ENCODE measurements at regions not wholly inside any gene's neighbourhood (a gene's known extent, or its start where the extent isn't known, plus 50 kb on each side); places are given as distances from the start of the nearest gene placed in this dataset.

DNA sequence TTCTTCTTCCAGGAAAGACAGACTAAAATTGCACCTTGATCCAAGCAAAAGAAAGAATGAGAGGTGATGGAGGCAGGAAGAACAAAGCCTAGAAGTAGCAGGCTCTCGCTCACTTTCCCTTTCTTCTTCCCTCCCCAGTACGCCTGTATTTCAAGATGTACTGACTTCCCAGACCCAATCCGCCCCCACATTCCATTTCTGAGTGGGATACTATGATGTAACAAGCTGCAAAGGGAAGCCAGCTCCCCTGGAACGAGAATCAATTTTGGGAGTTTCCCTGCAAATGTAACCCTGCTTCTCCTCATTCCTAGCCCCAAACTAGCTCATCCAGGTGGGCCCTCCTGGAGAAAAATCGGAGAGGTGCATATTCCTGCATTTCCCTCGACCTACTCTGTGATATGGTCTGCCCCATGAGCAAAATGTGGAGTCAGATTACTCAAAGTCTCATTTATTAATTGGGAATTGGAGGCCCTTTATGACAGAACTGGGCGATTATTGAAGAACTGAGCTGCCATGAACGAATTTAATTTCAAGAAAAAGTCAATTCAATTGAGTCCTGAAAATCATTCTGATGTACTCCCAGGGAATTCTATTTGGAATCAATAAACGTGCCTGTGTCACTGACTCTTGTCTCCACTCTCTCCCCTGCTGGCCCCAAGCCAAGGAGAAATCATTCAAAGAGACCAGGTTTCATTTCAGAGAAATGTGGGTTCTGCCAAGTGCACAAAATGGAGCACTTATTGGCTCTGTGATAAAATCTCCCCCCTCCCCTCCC lies 398.9 kb downstream of the SHISA9 start:
- no peaks in the 10 kb centered on the region; the same call in 1 of the 2 replicates for H3K27me3 ChIP-seq (ENCODE audit: low read length)
- H2AFZ ChIP-seq (ENCODE audit: low read length): no peak overlapping the region
- ATAC-seq (no peak), DNase-seq (no peak)
- no peak overlapping the region for H3K4me3 ChIP-seq (ENCODE audit: low read length)
- no peaks in the 10 kb centered on the region for H3K9me2 ChIP-seq (replicated peaks; ENCODE audit: low read length)
- H3F3A ChIP-seq (ENCODE audit: low read length, unreplicated experiment): no peaks in the 10 kb centered on the region
- H3K4me2 ChIP-seq (ENCODE audit: low read length): no peak overlapping the region
- no peaks in the 10 kb centered on the region for H3K9me3 ChIP-seq (ENCODE audit: low read length)
- H3K4me1 ChIP-seq (ENCODE audit: insufficient read depth, low read length): no peaks in the 10 kb centered on the region
- H3K36me3 ChIP-seq (ENCODE audit: low read depth, low read length): no peaks in the 10 kb centered on the region
- no peak overlapping the region for H3K27ac ChIP-seq (ENCODE audit: low read length)
- intact Hi-C loops (cut with micrococcal nuclease): no loop called here
- no peaks in the 10 kb centered on the region for H4K20me1 ChIP-seq (ENCODE audit: low read length)
- no TSS peak for BruUV-seq (replicated peaks)
- ChIA-PET CTCF (no interaction called here), POLR2A (ENCODE audit: unreplicated experiment) (no interaction called here)
- no peak overlapping the region for H3K9ac ChIP-seq (ENCODE audit: low read length)
- no peaks in the 10 kb centered on the region for H3K79me2 ChIP-seq (ENCODE audit: low read length)
- TF ChIP-seq, protein P1, sequence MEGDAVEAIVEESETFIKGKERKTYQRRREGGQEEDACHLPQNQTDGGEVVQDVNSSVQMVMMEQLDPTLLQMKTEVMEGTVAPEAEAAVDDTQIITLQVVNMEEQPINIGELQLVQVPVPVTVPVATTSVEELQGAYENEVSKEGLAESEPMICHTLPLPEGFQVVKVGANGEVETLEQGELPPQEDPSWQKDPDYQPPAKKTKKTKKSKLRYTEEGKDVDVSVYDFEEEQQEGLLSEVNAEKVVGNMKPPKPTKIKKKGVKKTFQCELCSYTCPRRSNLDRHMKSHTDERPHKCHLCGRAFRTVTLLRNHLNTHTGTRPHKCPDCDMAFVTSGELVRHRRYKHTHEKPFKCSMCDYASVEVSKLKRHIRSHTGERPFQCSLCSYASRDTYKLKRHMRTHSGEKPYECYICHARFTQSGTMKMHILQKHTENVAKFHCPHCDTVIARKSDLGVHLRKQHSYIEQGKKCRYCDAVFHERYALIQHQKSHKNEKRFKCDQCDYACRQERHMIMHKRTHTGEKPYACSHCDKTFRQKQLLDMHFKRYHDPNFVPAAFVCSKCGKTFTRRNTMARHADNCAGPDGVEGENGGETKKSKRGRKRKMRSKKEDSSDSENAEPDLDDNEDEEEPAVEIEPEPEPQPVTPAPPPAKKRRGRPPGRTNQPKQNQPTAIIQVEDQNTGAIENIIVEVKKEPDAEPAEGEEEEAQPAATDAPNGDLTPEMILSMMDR (conservative IDR thresholded peaks at IDR 0.05; ENCODE audit: low read depth, low read length): no peak
- TF ChIP-seq EZH2 (IDR thresholded peaks at IDR 0.05; ENCODE audit: low read length, unreplicated experiment): no peak
- TF ChIP-seq EZH2phosphoT487 (IDR thresholded peaks at IDR 0.05; ENCODE audit: borderline replicate concordance, low read length): no peak

DNA sequence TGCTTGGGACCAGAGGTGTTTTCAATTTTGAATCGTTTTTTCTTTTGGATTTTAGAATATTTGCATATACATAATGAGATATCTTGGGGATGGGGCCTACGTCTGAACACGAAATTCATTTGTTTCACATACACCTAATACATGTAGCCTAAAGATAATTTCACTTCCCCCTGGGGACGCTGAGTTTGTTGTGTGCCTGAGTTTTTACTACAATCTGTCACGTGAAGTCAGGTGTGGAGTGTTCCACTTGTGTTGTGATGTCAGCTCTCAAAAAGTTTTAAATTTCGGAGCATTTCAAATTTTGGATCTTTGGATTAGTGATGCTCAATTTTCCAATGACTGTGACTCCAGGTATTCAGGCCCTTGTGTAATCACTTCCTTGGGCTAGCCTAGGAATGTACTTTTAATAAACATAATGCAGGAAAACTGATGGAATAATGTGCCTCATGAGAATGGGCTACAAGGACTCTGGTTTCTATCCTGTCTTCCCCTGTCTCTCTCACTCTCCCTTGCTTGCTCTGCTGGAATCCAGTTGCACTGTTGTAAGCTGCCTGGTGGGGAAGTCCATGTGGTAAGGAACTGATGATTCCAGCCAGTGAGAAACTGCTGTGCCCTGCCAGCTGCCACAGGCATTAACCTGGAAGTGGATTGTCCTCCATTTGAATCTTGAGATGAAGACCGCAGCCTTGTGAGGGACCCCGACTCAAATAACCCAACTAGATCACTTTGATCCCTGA lies 403.8 kb downstream of the SHISA9 start:
- DNase-seq (no peak), ATAC-seq (no peak)
- no peak for TF ChIP-seq EZH2 (IDR thresholded peaks at IDR 0.05; ENCODE audit: low read length, unreplicated experiment)
- no peak for TF ChIP-seq EZH2phosphoT487 (IDR thresholded peaks at IDR 0.05; ENCODE audit: borderline replicate concordance, low read length)
- TF ChIP-seq, protein P1 (conservative IDR thresholded peaks at IDR 0.05; ENCODE audit: low read depth, low read length): no peak
- H3K79me2 ChIP-seq (ENCODE audit: low read length): no peaks in the 10 kb centered on the region
- intact Hi-C loops (cut with micrococcal nuclease): no loop called here
- H3K9me3 ChIP-seq (ENCODE audit: low read length): no peaks in the 10 kb centered on the region
- no peaks in the 10 kb centered on the region for H4K20me1 ChIP-seq (ENCODE audit: low read length)
- no peaks in the 10 kb centered on the region for H3K36me3 ChIP-seq (ENCODE audit: low read depth, low read length)
- no peak overlapping the region for H3K9ac ChIP-seq (ENCODE audit: low read length)
- H3K9me2 ChIP-seq (replicated peaks; ENCODE audit: low read length): no peaks in the 10 kb centered on the region
- H3K27ac ChIP-seq (ENCODE audit: low read length): no peak overlapping the region
- H3K27me3 ChIP-seq (ENCODE audit: low read length): no peaks in the 10 kb centered on the region
- CTCF ChIA-PET: no interaction called here
- H3K4me3 ChIP-seq (ENCODE audit: low read length): no peak overlapping the region
- no peak overlapping the region for H2AFZ ChIP-seq (ENCODE audit: low read length)
- no peaks in the 10 kb centered on the region for H3F3A ChIP-seq (ENCODE audit: low read length, unreplicated experiment)
- no TSS peak for BruUV-seq (replicated peaks)
- H3K4me1 ChIP-seq (ENCODE audit: insufficient read depth, low read length): no peaks in the 10 kb centered on the region
- POLR2A ChIA-PET (ENCODE audit: unreplicated experiment): no interaction called here
- H3K4me2 ChIP-seq (ENCODE audit: low read length): no peak overlapping the region

Measured in PC-3 (cell line).